ENCODE measurements at regions not wholly inside any gene's neighbourhood (a gene's known extent, or its start where the extent isn't known, plus 50 kb on each side); places are given as distances from the start of the nearest gene placed in this dataset.

GRCh38 chr3:86731501-86731901, 259.4 kb downstream of the VGLL3 start:
- no peak for TF ChIP-seq CTCF (IDR thresholded peaks at IDR 0.05; ENCODE audit: low read depth, low read length)
- TF ChIP-seq EZH2phosphoT487 (IDR thresholded peaks at IDR 0.05; ENCODE audit: low read depth): no peak
